Neural crest cell (in vitro differentiated cells): ENCODE measurements at regions not wholly inside any gene's neighbourhood (a gene's known extent, or its start where the extent isn't known, plus 50 kb on each side); places are given as distances from the start of the nearest gene placed in this dataset.

Source experiments
- DNase-seq: peaks from one replicate; pipeline ENCODE4 v3.0.0; 2021; ENCODE audit warnings: low read depth, mixed read lengths, low spot score
- H3K27ac Mint-ChIP-seq: one replicate; pipeline ENCODE4 v1.8.0; 2021; ENCODE audit warnings: mild to moderate bottlenecking, mixed read lengths; ENCODE audit not compliant: unreplicated experiment
- H3K27me3 Mint-ChIP-seq: 2 replicates; pipeline ENCODE4 v1.8.0; 2021; ENCODE audit warnings: low read depth, mild to moderate bottlenecking, mixed read lengths
- H3K36me3 Mint-ChIP-seq: 2 replicates; pipeline ENCODE4 v1.8.0; 2021; ENCODE audit warnings: low read depth, mild to moderate bottlenecking, mixed read lengths
- H3K4me1 Mint-ChIP-seq: 2 replicates; pipeline ENCODE4 v1.8.0; 2021; ENCODE audit warnings: mixed read lengths
- H3K4me3 Mint-ChIP-seq: one replicate; pipeline ENCODE4 v1.8.0; 2021; ENCODE audit warnings: mild to moderate bottlenecking, mixed read lengths
- H3K9me3 Mint-ChIP-seq: 2 replicates; pipeline ENCODE4 v1.8.0; 2021; ENCODE audit warnings: mixed read lengths
- TF ChIP-seq, protein P1 (sequence below): fragments of 200-600 bp; sonication (generic); conservative IDR thresholded peaks from 2 replicates; pipeline ENCODE4 v1.5.0; 2021; ENCODE audit warnings: antibody characterized with exemption, mild to moderate bottlenecking

GRCh38 chr15:38670128-38671005 is 105.8 kb upstream of the RASGRP1 start:
- Mint-ChIP-seq H3K27ac (no peak overlapping the region), H3K36me3 (no peaks in the 10 kb centered on the region)

DNA sequence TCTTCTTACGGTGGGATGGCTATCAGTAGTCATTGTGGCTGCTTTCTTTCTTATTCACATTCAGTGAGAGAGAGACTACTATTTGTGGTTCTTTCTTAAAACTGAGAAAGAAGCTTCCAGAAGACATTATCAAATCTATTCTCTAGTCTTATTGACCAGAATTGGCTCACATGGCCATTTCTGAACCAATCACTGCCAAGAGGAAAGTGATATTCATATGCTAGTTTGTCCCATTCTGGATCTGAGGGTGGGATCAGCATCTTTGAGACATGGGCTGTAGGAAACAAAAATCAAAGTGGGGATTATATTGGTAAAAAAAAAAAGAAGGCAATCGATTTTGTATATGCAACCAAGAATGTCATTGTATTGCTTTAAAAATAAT is 106.4 kb upstream of the RASGRP1 start:
- Mint-ChIP-seq H3K27me3 (peaks cover 33% of the 10 kb centered on the region), H3K36me3 (no peaks in the 10 kb centered on the region), H3K4me1 (peaks cover 16% of the 10 kb centered on the region), H3K27ac (no peak overlapping the region), H3K4me3 (no peak overlapping the region), H3K9me3 (no peaks in the 10 kb centered on the region)
- TF ChIP-seq, protein P1, sequence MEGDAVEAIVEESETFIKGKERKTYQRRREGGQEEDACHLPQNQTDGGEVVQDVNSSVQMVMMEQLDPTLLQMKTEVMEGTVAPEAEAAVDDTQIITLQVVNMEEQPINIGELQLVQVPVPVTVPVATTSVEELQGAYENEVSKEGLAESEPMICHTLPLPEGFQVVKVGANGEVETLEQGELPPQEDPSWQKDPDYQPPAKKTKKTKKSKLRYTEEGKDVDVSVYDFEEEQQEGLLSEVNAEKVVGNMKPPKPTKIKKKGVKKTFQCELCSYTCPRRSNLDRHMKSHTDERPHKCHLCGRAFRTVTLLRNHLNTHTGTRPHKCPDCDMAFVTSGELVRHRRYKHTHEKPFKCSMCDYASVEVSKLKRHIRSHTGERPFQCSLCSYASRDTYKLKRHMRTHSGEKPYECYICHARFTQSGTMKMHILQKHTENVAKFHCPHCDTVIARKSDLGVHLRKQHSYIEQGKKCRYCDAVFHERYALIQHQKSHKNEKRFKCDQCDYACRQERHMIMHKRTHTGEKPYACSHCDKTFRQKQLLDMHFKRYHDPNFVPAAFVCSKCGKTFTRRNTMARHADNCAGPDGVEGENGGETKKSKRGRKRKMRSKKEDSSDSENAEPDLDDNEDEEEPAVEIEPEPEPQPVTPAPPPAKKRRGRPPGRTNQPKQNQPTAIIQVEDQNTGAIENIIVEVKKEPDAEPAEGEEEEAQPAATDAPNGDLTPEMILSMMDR = no peak
- no peak for DNase-seq

More at GRCh38 chr15:38670128-38671005, 105.8 kb upstream of the RASGRP1 start:
- H3K9me3 Mint-ChIP-seq = no peaks in the 10 kb centered on the region
- peaks cover 34% of the 10 kb centered on the region for H3K27me3 Mint-ChIP-seq
- no peak for DNase-seq
- H3K4me1 Mint-ChIP-seq = peaks cover 16% of the 10 kb centered on the region
- TF ChIP-seq, protein P1 = no peak
- H3K4me3 Mint-ChIP-seq = no peak overlapping the region

GRCh38 chr15:38671675-38672254 is 107.2 kb upstream of the RASGRP1 start:
- Mint-ChIP-seq H3K9me3 (no peaks in the 10 kb centered on the region), H3K36me3 (no peaks in the 10 kb centered on the region), H3K27me3 (peaks cover 34% of the 10 kb centered on the region), H3K4me1 (peaks cover 16% of the 10 kb centered on the region), H3K27ac (no peak overlapping the region), H3K4me3 (no peak overlapping the region)
- TF ChIP-seq, protein P1 = no peak
- DNase-seq = no peak

GRCh38 chr15:38672273-38672672 is 107.7 kb upstream of the RASGRP1 start:
- Mint-ChIP-seq H3K36me3 (no peaks in the 10 kb centered on the region), H3K27ac (no peak overlapping the region), H3K4me3 (no peak overlapping the region), H3K4me1 (peaks cover 16% of the 10 kb centered on the region), H3K27me3 (peaks cover 37% of the 10 kb centered on the region), H3K9me3 (no peaks in the 10 kb centered on the region)
- TF ChIP-seq, protein P1 = no peak
- no peak for DNase-seq

DNA sequence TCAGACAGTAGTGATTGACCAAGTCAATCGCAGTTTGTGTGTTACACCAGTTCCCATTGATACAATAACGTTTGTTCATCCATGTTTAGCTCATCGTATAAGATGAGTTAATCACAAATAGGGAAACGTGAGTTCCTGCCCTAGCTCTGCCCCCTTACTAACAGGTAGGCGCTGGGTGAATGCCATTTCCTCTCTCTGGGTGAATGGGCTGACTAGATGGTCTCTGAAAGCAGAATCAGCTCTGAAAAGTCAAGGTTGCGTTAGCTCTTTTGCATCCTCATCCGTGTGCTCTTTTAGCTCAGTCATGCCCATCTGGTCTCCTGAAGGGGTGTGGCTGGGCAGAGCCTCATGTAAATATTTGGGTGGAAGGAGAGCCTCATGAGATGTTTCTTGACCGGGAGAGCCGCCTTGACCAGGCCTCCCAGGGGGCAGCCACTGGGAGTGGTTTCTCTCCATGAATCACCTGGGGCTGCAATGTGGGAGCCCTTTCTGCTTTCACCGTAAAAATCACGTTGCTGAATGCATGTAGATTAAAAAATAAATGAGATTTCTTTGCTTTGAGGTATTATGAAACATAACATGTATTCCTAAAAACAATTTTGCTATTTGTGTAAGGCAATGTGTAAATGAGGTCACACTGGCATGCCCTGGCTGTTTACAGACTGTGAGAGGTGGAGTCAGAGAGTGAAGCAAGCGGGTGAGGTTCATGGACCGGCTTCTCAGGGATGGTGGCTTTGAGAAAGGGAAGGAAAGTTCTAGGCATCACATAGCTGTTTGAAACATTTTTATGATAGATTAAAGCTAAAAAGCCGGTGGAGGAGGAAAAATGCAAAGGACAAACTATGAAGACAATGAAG is 108.4 kb upstream of the RASGRP1 start:
- Mint-ChIP-seq H3K4me1 (peaks cover 21% of the 10 kb centered on the region), H3K9me3 (no peaks in the 10 kb centered on the region), H3K36me3 (no peaks in the 10 kb centered on the region), H3K27ac (no peak overlapping the region), H3K27me3 (peaks cover 43% of the 10 kb centered on the region), H3K4me3 (no peak overlapping the region)
- TF ChIP-seq, protein P1 = no peak
- DNase-seq = no peak
